Stimulated activated naive B cell treated with anti-CD40 and anti-IgM and Interleukin-4, amounts not matched to agents 10 μg/mL and 1 μg/mL and 100 μg/mL, for 72 hours (primary cell): ENCODE measurements at regions not wholly inside any gene's neighbourhood (a gene's known extent, or its start where the extent isn't known, plus 50 kb on each side); places are given as distances from the start of the nearest gene placed in this dataset.
"Not testable (repeated sequence)": the region's sequence is repeated elsewhere in the genome, so short reads cannot be mapped to it uniquely, and the experiment has no call there.

Experiments used
- ATAC-seq, 2 donors: fragments of 150-1000 bp; cut with Tn5 transposase; replicated peaks; 2 replicates each; pipeline ENCODE4 v1.10.0; 2021; ENCODE audit warnings: moderate library complexity in 1 of 2
- DNase-seq: peaks from one replicate; pipeline ENCODE4 v3.0.0; 2021
- H3K27ac Mint-ChIP-seq: one replicate; pipeline ENCODE4 v1.8.0; 2022; ENCODE audit warnings: mild to moderate bottlenecking, mixed read lengths
- H3K27me3 Mint-ChIP-seq, 2 donors: one replicate each; pipeline ENCODE4 v1.8.0; 2022; ENCODE audit warnings: mixed read lengths in 2 of 2
- H3K36me3 Mint-ChIP-seq, 2 donors: one replicate each; pipeline ENCODE4 v1.8.0; 2022; ENCODE audit warnings: mixed read lengths in 2 of 2, mild to moderate bottlenecking in 1 of 2
- H3K4me1 Mint-ChIP-seq, 2 donors: one replicate each; pipeline ENCODE4 v1.8.0; 2022; ENCODE audit warnings: mixed read lengths in 2 of 2, mild to moderate bottlenecking in 1 of 2
- H3K4me3 Mint-ChIP-seq, 2 donors: one replicate each; pipeline ENCODE4 v1.8.0; 2022; ENCODE audit warnings: mild to moderate bottlenecking in 2 of 2, mixed read lengths in 2 of 2, moderate library complexity in 1 of 2
- H3K9me3 Mint-ChIP-seq, 2 donors: one replicate each; pipeline ENCODE4 v1.8.0; 2022; ENCODE audit warnings: mixed read lengths in 2 of 2, mild to moderate bottlenecking in 1 of 2

DNA sequence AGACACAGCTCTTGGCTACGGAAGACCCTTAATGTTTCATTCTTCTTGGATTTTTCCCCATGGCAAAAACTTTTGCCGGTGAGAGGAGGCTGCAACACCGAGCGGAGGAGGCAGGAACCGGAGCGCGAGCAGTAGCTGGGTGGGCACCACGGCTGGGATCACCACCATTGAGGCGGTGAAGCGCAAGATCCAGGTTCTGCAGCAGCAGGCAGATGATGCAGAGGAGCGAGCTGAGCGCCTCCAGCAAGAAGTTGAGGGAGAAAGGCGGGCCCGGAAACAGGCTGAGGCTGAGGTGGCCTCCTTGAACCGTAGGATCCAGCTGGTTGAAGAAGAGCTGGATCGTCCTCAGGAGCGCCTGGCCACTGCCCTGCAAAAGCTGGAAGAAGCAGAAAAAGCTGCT lies 108.2 kb upstream of the TOX3 start:
- not testable (repeated sequence) for ATAC-seq, H3K9me3 Mint-ChIP-seq, H3K27me3 Mint-ChIP-seq, H3K4me1 Mint-ChIP-seq, H3K27ac Mint-ChIP-seq, H3K4me3 Mint-ChIP-seq, DNase-seq, H3K36me3 Mint-ChIP-seq

DNA sequence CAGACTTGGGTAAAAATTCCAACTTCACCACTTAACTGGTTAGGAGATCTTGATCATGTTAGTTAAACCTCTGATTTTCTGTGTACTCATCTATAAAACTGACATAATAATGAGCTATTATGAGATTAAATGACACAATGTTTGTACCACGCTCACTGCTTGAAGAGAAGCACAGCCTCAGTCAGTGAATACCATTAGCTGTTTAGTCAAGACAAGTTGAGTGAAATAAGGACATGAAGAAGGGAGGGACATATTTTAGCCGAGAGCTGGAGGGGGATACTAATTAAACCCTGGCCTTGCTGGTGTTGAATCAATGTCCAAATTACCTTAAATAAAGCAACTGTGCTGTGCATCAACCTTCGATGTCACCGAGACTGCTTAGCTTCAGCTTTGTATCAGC lies 105.1 kb upstream of the TOX3 start:
- ATAC-seq (no peak), DNase-seq (no peak)
- no peaks in the 10 kb centered on the region for H3K36me3 Mint-ChIP-seq
- H3K9me3 Mint-ChIP-seq, result peaks cover 0 to 3% of the 10 kb centered on the region in 2 donors
- H3K27me3 Mint-ChIP-seq, result peaks cover 0 to 7% of the 10 kb centered on the region in 2 donors
- no peak overlapping the region for H3K4me3 Mint-ChIP-seq
- H3K27ac Mint-ChIP-seq, result no peak overlapping the region
- no peaks in the 10 kb centered on the region for H3K4me1 Mint-ChIP-seq

DNA sequence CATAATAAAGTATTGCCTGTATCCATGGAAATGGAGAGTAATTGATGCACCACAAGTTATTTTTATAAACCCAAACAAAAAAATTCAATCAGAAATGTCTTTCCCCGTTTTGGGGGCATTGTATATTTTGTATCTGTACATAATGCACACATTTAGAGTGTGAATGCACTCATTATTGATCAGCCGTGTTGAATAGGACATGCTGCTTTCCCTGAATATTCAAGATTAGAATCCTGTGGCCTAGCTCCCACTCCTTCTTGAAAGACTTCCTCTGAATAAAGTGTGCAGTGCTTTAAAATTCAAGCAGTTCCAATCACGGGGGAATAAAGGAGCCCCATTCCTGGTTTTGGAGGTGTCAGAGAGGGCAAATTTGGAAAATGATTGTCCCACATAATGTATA lies 103.8 kb upstream of the TOX3 start:
- no peaks in the 10 kb centered on the region for H3K36me3 Mint-ChIP-seq
- ATAC-seq (no peak), DNase-seq (no peak)
- peaks cover 0 to 7% of the 10 kb centered on the region in 2 donors for H3K27me3 Mint-ChIP-seq
- no peak overlapping the region for H3K4me3 Mint-ChIP-seq
- H3K9me3 Mint-ChIP-seq, result peaks cover 0 to 3% of the 10 kb centered on the region in 2 donors
- H3K27ac Mint-ChIP-seq, result no peak overlapping the region
- no peaks in the 10 kb centered on the region for H3K4me1 Mint-ChIP-seq

DNA sequence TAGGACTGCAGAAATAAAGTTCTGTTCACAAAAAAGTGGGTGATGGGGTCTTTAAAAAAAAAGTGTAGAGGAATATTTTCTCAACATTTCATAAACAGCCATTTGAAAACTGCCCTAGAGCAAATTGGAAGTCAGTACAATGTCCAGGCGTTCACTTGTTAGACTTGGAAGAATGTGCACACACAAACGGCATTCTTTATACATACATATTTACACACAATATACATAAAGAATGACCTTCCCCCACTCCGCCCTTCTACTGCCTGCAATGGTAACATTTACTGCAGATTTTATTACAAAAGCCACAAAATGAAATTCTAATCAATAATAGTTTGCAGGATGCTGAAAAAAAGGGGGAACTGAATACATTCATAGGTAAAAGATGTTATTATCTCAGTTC lies 103.4 kb upstream of the TOX3 start:
- no peaks in the 10 kb centered on the region for H3K36me3 Mint-ChIP-seq
- no peaks in the 10 kb centered on the region for H3K4me1 Mint-ChIP-seq
- no peak overlapping the region for H3K27ac Mint-ChIP-seq
- no peak for DNase-seq
- H3K27me3 Mint-ChIP-seq, result peaks cover 0 to 3% of the 10 kb centered on the region in 2 donors
- no peak for ATAC-seq
- no peak overlapping the region for H3K4me3 Mint-ChIP-seq
- H3K9me3 Mint-ChIP-seq, result peaks cover 0 to 3% of the 10 kb centered on the region in 2 donors

DNA sequence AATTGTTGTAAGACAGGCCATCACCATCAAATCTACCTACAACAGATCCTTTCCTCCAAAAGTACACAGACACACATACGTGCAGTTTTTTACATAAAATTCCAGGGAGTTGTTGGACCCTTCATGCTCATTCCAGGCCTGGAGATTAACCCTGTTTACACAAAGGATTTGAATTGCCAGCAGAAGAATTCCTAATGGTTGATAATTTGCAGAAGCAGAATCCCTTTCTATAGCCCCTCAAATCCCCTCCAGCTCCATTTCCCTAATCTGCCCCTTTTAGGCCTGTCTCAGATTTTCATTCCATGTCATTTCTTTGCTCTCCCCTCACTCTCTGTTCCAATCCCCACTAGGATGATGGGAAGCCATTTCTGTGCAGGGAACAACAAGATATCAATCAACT lies 102.9 kb upstream of the TOX3 start:
- Mint-ChIP-seq H3K27me3 (no peaks in the 10 kb centered on the region), H3K4me3 (no peak overlapping the region), H3K4me1 (no peaks in the 10 kb centered on the region), H3K27ac (no peak overlapping the region), H3K36me3 (no peaks in the 10 kb centered on the region), H3K9me3 (peaks cover 0 to 3% of the 10 kb centered on the region in 2 donors)
- no peak for ATAC-seq
- DNase-seq, result no peak

DNA sequence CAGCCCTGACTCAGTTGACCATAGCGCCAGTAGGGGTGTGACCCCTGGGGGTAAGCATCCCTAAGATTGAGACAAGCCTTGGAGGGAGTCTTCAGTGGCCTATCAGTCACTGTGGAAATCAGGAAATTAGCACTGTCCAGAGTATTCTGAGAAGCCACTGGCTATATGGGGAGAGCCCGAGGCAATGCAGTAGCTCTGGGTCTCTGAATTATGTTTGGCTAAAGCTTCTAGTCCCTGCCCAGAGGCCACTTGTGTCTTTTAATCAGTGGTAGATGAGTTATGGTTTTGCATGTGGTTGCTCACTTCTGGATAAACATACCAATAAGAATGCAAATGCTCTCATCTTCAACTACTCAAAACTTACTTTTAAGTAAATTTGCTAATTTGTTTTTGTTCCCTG lies 100.6 kb upstream of the TOX3 start:
- Mint-ChIP-seq H3K4me3 (no peak overlapping the region), H3K27me3 (no peaks in the 10 kb centered on the region), H3K9me3 (peaks cover 0 to 3% of the 10 kb centered on the region in 2 donors), H3K27ac (no peak overlapping the region), H3K4me1 (no peaks in the 10 kb centered on the region), H3K36me3 (no peaks in the 10 kb centered on the region)
- no peak for DNase-seq
- ATAC-seq, result no peak

DNA sequence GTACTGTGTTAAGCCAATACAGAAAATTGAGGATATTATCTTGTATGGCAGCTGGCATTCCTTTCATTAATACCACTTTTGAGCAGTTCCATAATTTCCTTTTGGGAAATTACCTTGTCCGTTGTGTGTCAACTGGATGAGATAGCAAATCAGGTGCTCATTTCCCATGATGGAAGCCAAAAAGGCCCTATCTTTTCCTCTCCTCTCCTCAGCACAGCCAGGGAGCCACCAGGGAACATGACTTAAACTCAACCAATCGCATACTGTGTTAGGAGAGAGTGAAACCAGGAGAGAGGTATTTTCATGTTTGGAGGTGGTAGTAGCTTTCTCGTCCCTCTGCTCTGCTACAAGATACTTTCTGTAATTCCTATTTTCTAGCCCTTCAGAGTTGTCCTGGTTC lies 96.1 kb upstream of the TOX3 start:
- Mint-ChIP-seq H3K36me3 (no peaks in the 10 kb centered on the region), H3K9me3 (no peaks in the 10 kb centered on the region), H3K4me1 (no peaks in the 10 kb centered on the region), H3K27me3 (no peaks in the 10 kb centered on the region), H3K4me3 (no peak overlapping the region), H3K27ac (no peak overlapping the region)
- DNase-seq (no peak), ATAC-seq (no peak)

DNA sequence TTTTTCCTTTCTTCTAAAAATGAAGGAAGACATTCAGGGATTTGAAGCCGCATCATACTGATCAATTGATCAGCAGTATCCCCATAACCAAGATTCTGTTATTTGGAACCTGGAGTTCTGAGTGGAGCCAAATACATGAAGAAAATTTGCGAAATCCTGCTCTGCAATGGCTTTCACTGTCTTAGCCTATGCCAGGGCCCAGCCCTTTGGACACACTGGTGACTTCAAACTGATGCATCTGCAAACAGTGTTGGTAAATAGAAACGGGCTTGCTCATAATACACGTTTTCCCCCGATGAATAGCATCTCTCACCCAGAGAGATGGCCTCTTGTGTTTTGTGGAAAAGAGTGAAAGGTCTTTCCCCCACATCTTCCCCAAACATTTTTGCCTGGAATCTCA lies 87.6 kb upstream of the TOX3 start:
- no peak overlapping the region for H3K4me3 Mint-ChIP-seq
- H3K9me3 Mint-ChIP-seq, result peaks cover 6 to 23% of the 10 kb centered on the region in 2 donors
- H3K36me3 Mint-ChIP-seq, result no peaks in the 10 kb centered on the region
- no peaks in the 10 kb centered on the region for H3K4me1 Mint-ChIP-seq
- H3K27ac Mint-ChIP-seq, result no peak overlapping the region
- DNase-seq (no peak), ATAC-seq (no peak)
- no peaks in the 10 kb centered on the region for H3K27me3 Mint-ChIP-seq

DNA sequence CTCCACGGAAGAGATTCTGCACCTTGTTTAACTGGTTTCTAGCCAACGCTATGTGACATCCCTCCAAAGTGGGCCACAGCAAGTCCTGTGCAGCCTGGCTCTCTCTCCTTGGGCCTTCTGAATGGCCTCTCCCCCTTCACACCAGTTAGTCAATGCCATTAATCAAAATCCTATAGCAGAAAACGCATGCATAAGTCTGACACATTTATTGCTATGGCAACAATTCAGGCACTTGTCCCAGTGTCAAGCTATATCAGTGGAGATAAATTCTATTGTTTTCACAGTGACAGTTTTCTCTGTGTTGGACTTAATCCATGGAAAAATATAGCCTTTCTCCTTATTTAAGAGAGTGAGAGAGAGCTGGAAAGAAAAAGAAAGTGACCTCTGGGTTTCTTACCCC lies 87.2 kb upstream of the TOX3 start:
- Mint-ChIP-seq H3K27me3 (no peaks in the 10 kb centered on the region), H3K36me3 (no peaks in the 10 kb centered on the region), H3K4me1 (no peaks in the 10 kb centered on the region), H3K4me3 (no peak overlapping the region), H3K27ac (no peak overlapping the region), H3K9me3 (peaks cover 6 to 23% of the 10 kb centered on the region in 2 donors)
- ATAC-seq (no peak), DNase-seq (no peak)

DNA sequence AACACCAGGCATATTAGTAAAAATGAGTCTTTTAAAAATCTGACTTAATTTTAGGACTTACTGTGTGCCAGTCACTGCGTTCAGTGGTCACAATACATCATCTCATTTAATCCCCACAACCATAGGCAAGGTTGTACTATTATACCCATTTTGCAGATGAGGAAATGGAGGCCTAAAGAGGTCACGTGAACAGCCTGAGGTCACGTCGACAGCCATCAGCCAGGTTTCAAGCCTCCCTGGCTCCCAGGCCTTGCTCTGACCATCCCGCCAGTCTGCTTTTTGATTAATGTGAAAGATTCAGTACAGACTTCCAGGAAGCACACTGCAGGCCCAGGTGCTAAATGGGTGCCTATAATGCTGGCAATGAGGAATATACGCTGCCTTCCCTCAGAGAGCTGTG lies 86.3 kb upstream of the TOX3 start:
- H3K27ac Mint-ChIP-seq, result no peak overlapping the region

DNA sequence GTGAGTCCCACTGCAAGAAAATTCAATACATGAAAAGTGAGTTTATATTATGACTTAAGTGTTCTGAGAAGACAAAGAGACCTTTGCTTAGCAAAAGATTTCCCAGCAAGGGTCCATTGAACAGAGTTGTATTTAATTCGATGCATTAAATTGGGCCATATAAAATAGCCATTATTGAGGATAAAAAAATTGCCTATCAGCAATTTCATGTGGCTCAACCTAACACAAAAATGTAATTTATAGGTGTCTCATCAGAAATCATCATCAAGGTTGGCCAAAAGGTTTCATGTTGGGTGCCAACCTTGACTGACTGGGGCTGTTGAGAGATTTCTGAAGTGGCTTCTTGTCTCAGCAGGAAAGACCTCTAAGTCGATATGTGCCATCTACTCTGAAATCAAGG lies 84.8 kb upstream of the TOX3 start:
- H3K27me3 Mint-ChIP-seq, result no peaks in the 10 kb centered on the region
- no peaks in the 10 kb centered on the region for H3K4me1 Mint-ChIP-seq
- H3K4me3 Mint-ChIP-seq, result no peak overlapping the region
- no peak for ATAC-seq
- no peaks in the 10 kb centered on the region for H3K36me3 Mint-ChIP-seq
- no peak overlapping the region for H3K27ac Mint-ChIP-seq
- DNase-seq, result no peak
- peaks cover 2 to 23% of the 10 kb centered on the region in 2 donors for H3K9me3 Mint-ChIP-seq

More for the DNA sequence above, 86.3 kb upstream of the TOX3 start:
- DNase-seq (no peak), ATAC-seq (no peak)
- no peaks in the 10 kb centered on the region for H3K4me1 Mint-ChIP-seq
- H3K4me3 Mint-ChIP-seq, result no peak overlapping the region
- no peaks in the 10 kb centered on the region for H3K36me3 Mint-ChIP-seq
- H3K27me3 Mint-ChIP-seq, result no peaks in the 10 kb centered on the region
- H3K9me3 Mint-ChIP-seq, result peaks cover 6 to 23% of the 10 kb centered on the region in 2 donors

DNA sequence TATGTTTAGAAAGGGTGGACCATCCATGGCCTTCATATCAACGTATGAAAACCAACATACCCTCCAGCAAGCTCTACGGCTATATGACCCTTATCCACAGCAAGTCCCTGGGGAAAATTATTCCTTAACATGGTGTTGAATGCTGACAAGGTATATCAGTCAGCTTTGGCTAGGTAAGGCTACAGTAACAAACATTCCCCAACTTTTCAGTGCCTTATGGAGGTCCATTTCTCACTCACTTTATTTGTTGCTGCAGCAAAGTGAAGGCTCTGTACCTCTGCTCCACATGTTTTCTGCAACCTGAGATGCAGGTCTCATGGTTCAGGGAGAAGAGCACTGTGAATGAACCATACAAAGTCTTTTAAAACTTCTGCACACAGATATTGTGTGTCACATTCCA lies 83.8 kb upstream of the TOX3 start:
- no peak overlapping the region for H3K27ac Mint-ChIP-seq
- H3K4me1 Mint-ChIP-seq, result no peaks in the 10 kb centered on the region
- H3K4me3 Mint-ChIP-seq, result no peak overlapping the region
- H3K27me3 Mint-ChIP-seq, result no peaks in the 10 kb centered on the region
- ATAC-seq (no peak), DNase-seq (no peak)
- peaks cover 0 to 17% of the 10 kb centered on the region in 2 donors for H3K9me3 Mint-ChIP-seq
- H3K36me3 Mint-ChIP-seq, result no peaks in the 10 kb centered on the region

DNA sequence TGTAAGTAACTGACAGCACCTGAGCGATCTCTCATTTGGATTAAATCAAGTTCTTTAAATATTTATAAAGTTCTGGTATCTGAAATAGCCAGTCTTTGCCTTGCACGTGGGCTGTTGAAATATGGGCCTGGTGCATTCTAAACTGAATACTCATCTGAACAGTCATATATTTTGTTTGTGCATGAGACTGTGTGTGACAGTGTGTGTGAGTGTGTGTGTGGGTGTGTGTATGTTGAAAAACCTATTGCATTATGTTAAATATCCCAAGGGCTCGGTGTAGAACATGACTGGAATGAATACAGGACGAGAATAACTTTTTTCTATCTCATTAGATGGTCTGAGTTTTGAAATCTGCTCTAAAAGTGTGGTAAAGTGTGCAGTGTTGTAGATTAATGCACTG lies 82.4 kb upstream of the TOX3 start:
- no peak overlapping the region for H3K4me3 Mint-ChIP-seq
- H3K27ac Mint-ChIP-seq, result no peak overlapping the region
- no peaks in the 10 kb centered on the region for H3K36me3 Mint-ChIP-seq
- ATAC-seq, result no peak
- DNase-seq, result no peak
- no peaks in the 10 kb centered on the region for H3K4me1 Mint-ChIP-seq
- no peaks in the 10 kb centered on the region for H3K27me3 Mint-ChIP-seq
- H3K9me3 Mint-ChIP-seq, result peaks cover 0 to 10% of the 10 kb centered on the region in 2 donors

DNA sequence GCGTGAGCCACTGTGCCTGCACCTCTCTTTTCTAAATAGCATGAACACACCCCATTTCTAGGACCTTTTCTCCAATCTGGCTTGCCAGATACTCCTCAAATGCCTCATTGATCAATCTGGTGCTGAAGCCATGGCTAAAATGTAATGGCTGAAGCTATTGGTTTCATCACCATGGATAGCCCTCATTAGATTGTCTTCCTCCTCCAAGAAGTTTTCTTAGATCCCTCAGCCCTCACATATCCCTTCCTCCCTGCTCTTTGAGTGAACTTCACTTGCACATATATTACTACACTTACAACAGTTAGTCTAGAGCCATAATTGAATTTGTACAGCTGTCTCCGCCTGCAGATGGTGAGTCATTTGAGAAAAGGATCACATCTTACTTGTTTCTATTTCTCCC lies 77.9 kb upstream of the TOX3 start:
- Mint-ChIP-seq H3K4me3 (no peak overlapping the region), H3K27ac (no peak overlapping the region), H3K9me3 (no peaks in the 10 kb centered on the region), H3K27me3 (peaks cover 0 to 7% of the 10 kb centered on the region in 2 donors), H3K4me1 (no peaks in the 10 kb centered on the region), H3K36me3 (no peaks in the 10 kb centered on the region)
- ATAC-seq (no peak), DNase-seq (no peak)

DNA sequence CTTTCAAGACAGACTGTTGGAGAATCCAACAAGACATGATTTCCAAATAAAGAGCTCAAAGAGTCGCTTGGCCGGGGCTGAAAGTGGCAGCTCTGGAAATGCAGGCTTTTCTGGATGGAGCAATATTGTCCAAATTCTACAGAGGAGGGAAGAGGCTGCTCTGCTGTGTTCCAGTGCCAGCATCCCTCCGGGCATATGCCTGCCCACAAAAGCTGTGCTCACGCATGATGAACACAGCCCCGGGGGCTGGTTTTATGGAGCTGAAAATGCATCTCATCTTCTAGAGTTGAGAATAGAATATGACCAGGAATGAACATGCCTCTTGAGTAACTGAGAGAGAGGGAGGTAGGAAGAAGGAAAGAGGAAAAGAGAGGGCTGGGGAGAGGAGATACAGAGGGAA lies 74.7 kb upstream of the TOX3 start:
- H3K36me3 Mint-ChIP-seq, result no peaks in the 10 kb centered on the region
- H3K27me3 Mint-ChIP-seq, result peaks cover 0 to 7% of the 10 kb centered on the region in 2 donors
- H3K4me3 Mint-ChIP-seq, result no peak overlapping the region
- ATAC-seq (no peak), DNase-seq (no peak)
- peaks cover 4 to 6% of the 10 kb centered on the region in 2 donors for H3K9me3 Mint-ChIP-seq
- H3K27ac Mint-ChIP-seq, result no peak overlapping the region
- H3K4me1 Mint-ChIP-seq, result no peaks in the 10 kb centered on the region

DNA sequence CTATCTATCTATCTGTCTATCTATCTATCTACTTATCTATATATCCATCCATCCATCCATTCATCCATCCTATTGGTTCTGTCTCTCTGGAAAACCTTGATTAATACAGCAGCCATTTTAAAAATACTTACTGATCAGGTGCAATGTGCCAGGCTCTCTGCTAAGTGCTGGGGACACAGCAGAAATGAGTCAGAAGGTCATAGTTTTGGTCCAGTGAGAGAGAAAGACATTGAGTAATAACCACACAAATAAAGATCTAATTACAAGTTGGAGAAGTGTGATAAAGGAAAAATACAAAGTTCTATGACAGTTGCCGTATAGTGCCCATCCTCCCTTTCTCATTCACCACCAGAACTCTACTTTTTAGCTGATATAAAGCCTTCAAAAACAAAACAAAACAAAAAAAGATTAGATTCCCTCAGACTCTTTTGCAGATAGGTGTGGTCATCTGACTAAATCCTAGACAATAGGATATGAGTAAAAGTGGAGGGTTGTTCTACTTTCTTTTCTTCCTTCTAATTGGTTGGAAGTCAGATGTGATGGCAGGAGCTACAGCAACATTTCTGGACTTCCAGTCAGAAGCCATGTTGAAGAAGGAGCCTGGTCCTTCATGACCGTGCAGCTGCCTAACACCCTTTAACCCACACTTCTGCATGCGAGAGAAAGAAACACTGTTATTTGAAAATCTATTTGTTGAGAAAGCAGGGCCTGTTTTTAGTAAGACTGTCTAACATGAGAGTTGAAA lies 72.0 kb upstream of the TOX3 start:
- H3K4me3 Mint-ChIP-seq, result no peak overlapping the region
- H3K27me3 Mint-ChIP-seq, result peaks cover 0 to 7% of the 10 kb centered on the region in 2 donors
- DNase-seq (no peak), ATAC-seq (no peak)
- no peaks in the 10 kb centered on the region for H3K4me1 Mint-ChIP-seq
- peaks cover 4 to 7% of the 10 kb centered on the region in 2 donors for H3K9me3 Mint-ChIP-seq
- H3K36me3 Mint-ChIP-seq, result no peaks in the 10 kb centered on the region
- no peak overlapping the region for H3K27ac Mint-ChIP-seq
